ENCODE measurements at regions not wholly inside any gene's neighbourhood (a gene's known extent, or its start where the extent isn't known, plus 50 kb on each side); places are given as distances from the start of the nearest gene placed in this dataset.
A peak's percentile ranks its signal among the peaks of the same experiment; 100 is the strongest.

GRCh38 chr12:18849080-18849479, 111.2 kb downstream of the CAPZA3 start:
- H3K9ac ChIP-seq (ENCODE audit: low read depth, low read length): no peak overlapping the region
- H3K27ac ChIP-seq (ENCODE audit: low read depth, low read length): no peak overlapping the region
- WGBS: 66% methylated on average over 4 of the region's 4 CpGs
- no peak overlapping the region for H3K4me3 ChIP-seq (ENCODE audit: low read length)
- peaks cover 21% of the 10 kb centered on the region for H3K4me1 ChIP-seq (ENCODE audit: insufficient read depth, low read length)
- no peaks in the 10 kb centered on the region for H3K9me3 ChIP-seq (ENCODE audit: insufficient read depth, low read depth, low read length)
- no peaks in the 10 kb centered on the region for H3K27me3 ChIP-seq (ENCODE audit: insufficient read depth, low read length)
- H3K36me3 ChIP-seq (ENCODE audit: insufficient read depth, low read length): no peaks in the 10 kb centered on the region

GRCh38 chr12:18849761-18850160, 111.8 kb downstream of the CAPZA3 start:
- Histone ChIP-seq H3K4me1 (ENCODE audit: insufficient read depth, low read length) (peaks cover 21% of the 10 kb centered on the region), H3K4me3 (ENCODE audit: low read length) (no peak overlapping the region), H3K9ac (ENCODE audit: low read depth, low read length) (no peak overlapping the region), H3K27me3 (ENCODE audit: insufficient read depth, low read length) (no peaks in the 10 kb centered on the region), H3K9me3 (ENCODE audit: insufficient read depth, low read depth, low read length) (no peaks in the 10 kb centered on the region), H3K36me3 (ENCODE audit: insufficient read depth, low read length) (no peaks in the 10 kb centered on the region), H3K27ac (ENCODE audit: low read depth, low read length) (no peak overlapping the region)
- 100% methylated on average over 1 of the region's 1 CpG for WGBS

- 91% methylated on average over 1 of the region's 1 CpG for WGBS
- Histone ChIP-seq H3K9me3 (ENCODE audit: insufficient read depth, low read depth, low read length) (no peaks in the 10 kb centered on the region), H3K27me3 (ENCODE audit: insufficient read depth, low read length) (no peaks in the 10 kb centered on the region), H3K36me3 (ENCODE audit: insufficient read depth, low read length) (no peaks in the 10 kb centered on the region), H3K9ac (ENCODE audit: low read depth, low read length) (no peak overlapping the region), H3K27ac (ENCODE audit: low read depth, low read length) (no peak overlapping the region), H3K4me1 (ENCODE audit: insufficient read depth, low read length) (peaks cover 21% of the 10 kb centered on the region), H3K4me3 (ENCODE audit: low read length) (no peak overlapping the region)
These were observed 112.8 kb downstream of the CAPZA3 start for GRCh38 chr12:18850752-18851151.

GRCh38 chr12:18851271-18851670, 113.4 kb downstream of the CAPZA3 start:
- no peaks in the 10 kb centered on the region for H3K27me3 ChIP-seq (ENCODE audit: insufficient read depth, low read length)
- H3K9me3 ChIP-seq (ENCODE audit: insufficient read depth, low read depth, low read length): no peaks in the 10 kb centered on the region
- H3K9ac ChIP-seq (ENCODE audit: low read depth, low read length): no peak overlapping the region
- H3K27ac ChIP-seq (ENCODE audit: low read depth, low read length): no peak overlapping the region
- H3K36me3 ChIP-seq (ENCODE audit: insufficient read depth, low read length): no peaks in the 10 kb centered on the region
- WGBS: 100% methylated on average over 3 of the region's 3 CpGs
- H3K4me1 ChIP-seq (ENCODE audit: insufficient read depth, low read length): peaks cover 21% of the 10 kb centered on the region
- H3K4me3 ChIP-seq (ENCODE audit: low read length): no peak overlapping the region

- WGBS: 90% methylated on average over 6 of the region's 6 CpGs
- H3K4me3 ChIP-seq (ENCODE audit: low read length): no peak overlapping the region
- H3K4me1 ChIP-seq (ENCODE audit: insufficient read depth, low read length): peaks cover 20% of the 10 kb centered on the region
- no peak overlapping the region for H3K9ac ChIP-seq (ENCODE audit: low read depth, low read length)
- no peaks in the 10 kb centered on the region for H3K36me3 ChIP-seq (ENCODE audit: insufficient read depth, low read length)
- no peak overlapping the region for H3K27ac ChIP-seq (ENCODE audit: low read depth, low read length)
- H3K27me3 ChIP-seq (ENCODE audit: insufficient read depth, low read length): no peaks in the 10 kb centered on the region
- H3K9me3 ChIP-seq (ENCODE audit: insufficient read depth, low read depth, low read length): no peaks in the 10 kb centered on the region
These were observed 115.8 kb downstream of the CAPZA3 start for GRCh38 chr12:18853570-18854366.

- Histone ChIP-seq H3K9ac (ENCODE audit: low read depth, low read length) (no peak overlapping the region), H3K9me3 (ENCODE audit: insufficient read depth, low read depth, low read length) (peaks cover 7% of the 10 kb centered on the region), H3K36me3 (ENCODE audit: insufficient read depth, low read length) (no peaks in the 10 kb centered on the region), H3K27ac (ENCODE audit: low read depth, low read length) (no peak overlapping the region), H3K4me3 (ENCODE audit: low read length) (no peak overlapping the region), H3K4me1 (ENCODE audit: insufficient read depth, low read length) (peaks cover 25% of the 10 kb centered on the region), H3K27me3 (ENCODE audit: insufficient read depth, low read length) (no peaks in the 10 kb centered on the region)
These were observed 119.7 kb downstream of the CAPZA3 start for GRCh38 chr12:18857656-18858055.

GRCh38 chr12:18859400-18859799, 121.5 kb downstream of the CAPZA3 start:
- H3K27ac ChIP-seq (ENCODE audit: low read depth, low read length): no peak overlapping the region
- 83% methylated on average over 1 of the region's 1 CpG for WGBS
- peaks cover 33% of the 10 kb centered on the region for H3K4me1 ChIP-seq (ENCODE audit: insufficient read depth, low read length)
- H3K9ac ChIP-seq (ENCODE audit: low read depth, low read length): no peak overlapping the region
- H3K4me3 ChIP-seq (ENCODE audit: low read length): no peak overlapping the region
- H3K36me3 ChIP-seq (ENCODE audit: insufficient read depth, low read length): 0 out of 2 replicates have a peak, but pooled peaks cover 2% of the 10 kb centered on the region
- no peaks in the 10 kb centered on the region for H3K27me3 ChIP-seq (ENCODE audit: insufficient read depth, low read length)
- H3K9me3 ChIP-seq (ENCODE audit: insufficient read depth, low read depth, low read length): peaks cover 11% of the 10 kb centered on the region

- 0 out of 2 replicates have a peak, but pooled peaks cover 2% of the 10 kb centered on the region for H3K36me3 ChIP-seq (ENCODE audit: insufficient read depth, low read length)
- peaks cover 11% of the 10 kb centered on the region for H3K9me3 ChIP-seq (ENCODE audit: insufficient read depth, low read depth, low read length)
- WGBS: 89% methylated on average over 3 of the region's 3 CpGs
- no peak overlapping the region for H3K9ac ChIP-seq (ENCODE audit: low read depth, low read length)
- no peaks in the 10 kb centered on the region for H3K27me3 ChIP-seq (ENCODE audit: insufficient read depth, low read length)
- no peak overlapping the region for H3K27ac ChIP-seq (ENCODE audit: low read depth, low read length)
- H3K4me1 ChIP-seq (ENCODE audit: insufficient read depth, low read length): peaks cover 43% of the 10 kb centered on the region
- H3K4me3 ChIP-seq (ENCODE audit: low read length): no peak overlapping the region
These were observed 123.5 kb downstream of the CAPZA3 start for GRCh38 chr12:18861287-18861858.

- Histone ChIP-seq H3K4me1 (ENCODE audit: insufficient read depth, low read length) (peaks cover 37% of the 10 kb centered on the region), H3K9me3 (ENCODE audit: insufficient read depth, low read depth, low read length) (peaks cover 11% of the 10 kb centered on the region), H3K4me3 (ENCODE audit: low read length) (no peak overlapping the region), H3K9ac (ENCODE audit: low read depth, low read length) (no peak overlapping the region), H3K36me3 (ENCODE audit: insufficient read depth, low read length) (0 out of 2 replicates have a peak, but pooled peaks cover 2% of the 10 kb centered on the region), H3K27ac (ENCODE audit: low read depth, low read length) (peak overlapping the region; percentile 90), H3K27me3 (ENCODE audit: insufficient read depth, low read length) (no peaks in the 10 kb centered on the region)
- WGBS: 42% methylated on average over 2 of the region's 3 CpGs
These were observed 126.0 kb downstream of the CAPZA3 start for GRCh38 chr12:18863769-18864500.

- peaks cover 26% of the 10 kb centered on the region for H3K4me1 ChIP-seq (ENCODE audit: insufficient read depth, low read length)
- H3K36me3 ChIP-seq (ENCODE audit: insufficient read depth, low read length): 0 out of 2 replicates have a peak, but pooled peaks cover 2% of the 10 kb centered on the region
- H3K4me3 ChIP-seq (ENCODE audit: low read length): no peak overlapping the region
- 89% methylated on average over 5 of the region's 5 CpGs for WGBS
- H3K27me3 ChIP-seq (ENCODE audit: insufficient read depth, low read length): no peaks in the 10 kb centered on the region
- H3K9ac ChIP-seq (ENCODE audit: low read depth, low read length): no peak overlapping the region
- peaks cover 11% of the 10 kb centered on the region for H3K9me3 ChIP-seq (ENCODE audit: insufficient read depth, low read depth, low read length)
- peak overlapping the region; percentile 90; the same call in 1 of the 2 replicates for H3K27ac ChIP-seq (ENCODE audit: low read depth, low read length)
These were observed 127.1 kb downstream of the CAPZA3 start for GRCh38 chr12:18864900-18865561.

GRCh38 chr12:18868717-18869116, 130.8 kb downstream of the CAPZA3 start:
- Histone ChIP-seq H3K9ac (ENCODE audit: low read depth, low read length) (no peak overlapping the region), H3K4me1 (ENCODE audit: insufficient read depth, low read length) (peaks cover 17% of the 10 kb centered on the region), H3K36me3 (ENCODE audit: insufficient read depth, low read length) (no peaks in the 10 kb centered on the region), H3K27me3 (ENCODE audit: insufficient read depth, low read length) (no peaks in the 10 kb centered on the region), H3K4me3 (ENCODE audit: low read length) (no peak overlapping the region), H3K27ac (ENCODE audit: low read depth, low read length) (no peak overlapping the region), H3K9me3 (ENCODE audit: insufficient read depth, low read depth, low read length) (no peaks in the 10 kb centered on the region)
- 100% methylated on average over 1 of the region's 2 CpGs for WGBS

Data from HUES64 (cell line).